Muscle of leg (tissue), 3 donors: ENCODE measurements at regions not wholly inside any gene's neighbourhood (a gene's known extent, or its start where the extent isn't known, plus 50 kb on each side); places are given as distances from the start of the nearest gene placed in this dataset.

Experiments
- DNase-seq: peaks from one replicate; pipeline ENCODE4 v3.0.0; 2013
- H3K27ac ChIP-seq: one replicate; pipeline ENCODE4 v1.5.1; 2013; ENCODE audit warnings: mild to moderate bottlenecking, low read length, control low read depth
- H3K27me3 ChIP-seq: one replicate; pipeline ENCODE4 v1.6.1; 2013; ENCODE audit warnings: low read length; ENCODE audit not compliant: control insufficient read depth, insufficient read depth
- H3K36me3 ChIP-seq: one replicate; pipeline ENCODE4 v1.6.1; 2013; ENCODE audit warnings: low read length; ENCODE audit not compliant: control insufficient read depth, insufficient read depth
- H3K4me1 ChIP-seq: one replicate; pipeline ENCODE4 v1.6.1; 2013; ENCODE audit warnings: low read length; ENCODE audit not compliant: control insufficient read depth, insufficient read depth
- H3K4me3 ChIP-seq: one replicate; pipeline ENCODE4 v1.5.1; 2013; ENCODE audit warnings: low read length, control low read depth
- H3K9me3 ChIP-seq: replicated peaks from 2 replicates; pipeline ENCODE4 v1.6.1; 2013; ENCODE audit warnings: low read depth, low read length; ENCODE audit not compliant: control insufficient read depth
- WGBS: methylation state at CpG from one replicate; pipeline ENCODE4 v1.1.5; 2013; ENCODE audit warnings: missing lambda C conversion rate; ENCODE audit not compliant: insufficient coverage; 5-methylcytosine and 5-hydroxymethylcytosine counted together

- Histone ChIP-seq H3K36me3 (no peaks in the 10 kb centered on the region), H3K4me1 (no peaks in the 10 kb centered on the region), H3K27me3 (no peaks in the 10 kb centered on the region), H3K4me3 (no peak overlapping the region), H3K27ac (no peak overlapping the region), H3K9me3 (peaks cover 4% of the 10 kb centered on the region)
- no CpG with 5 or more reads among the region's 5 CpGs for WGBS
- DNase-seq = peak; percentile 15
These were observed 59.6 kb upstream of the CDH13 start for GRCh38 chr16:82567175-82567574.

GRCh38 chr16:82563401-82563800, 63.4 kb upstream of the CDH13 start:
- Histone ChIP-seq H3K36me3 (no peaks in the 10 kb centered on the region), H3K9me3 (peaks cover 4% of the 10 kb centered on the region), H3K27ac (no peak overlapping the region), H3K27me3 (no peaks in the 10 kb centered on the region), H3K4me1 (no peaks in the 10 kb centered on the region), H3K4me3 (no peak overlapping the region)
- DNase-seq = no peak
- no CpG with 5 or more reads among the region's 3 CpGs for WGBS

GRCh38 chr16:82562183-82562683, 64.5 kb upstream of the CDH13 start:
- Histone ChIP-seq H3K4me3 (no peak overlapping the region), H3K36me3 (no peaks in the 10 kb centered on the region), H3K27ac (no peak overlapping the region), H3K27me3 (no peaks in the 10 kb centered on the region), H3K4me1 (no peaks in the 10 kb centered on the region), H3K9me3 (peaks cover 4% of the 10 kb centered on the region)
- WGBS = 80% methylated on average over 1 of the region's 4 CpGs
- no peak for DNase-seq

GRCh38 chr16:82560805-82561325, 65.9 kb upstream of the CDH13 start:
- Histone ChIP-seq H3K9me3 (peaks cover 4% of the 10 kb centered on the region), H3K27me3 (no peaks in the 10 kb centered on the region), H3K4me1 (no peaks in the 10 kb centered on the region), H3K4me3 (no peak overlapping the region), H3K36me3 (no peaks in the 10 kb centered on the region), H3K27ac (no peak overlapping the region)
- no peak for DNase-seq
- WGBS = 30% methylated on average over 2 of the region's 7 CpGs

DNA sequence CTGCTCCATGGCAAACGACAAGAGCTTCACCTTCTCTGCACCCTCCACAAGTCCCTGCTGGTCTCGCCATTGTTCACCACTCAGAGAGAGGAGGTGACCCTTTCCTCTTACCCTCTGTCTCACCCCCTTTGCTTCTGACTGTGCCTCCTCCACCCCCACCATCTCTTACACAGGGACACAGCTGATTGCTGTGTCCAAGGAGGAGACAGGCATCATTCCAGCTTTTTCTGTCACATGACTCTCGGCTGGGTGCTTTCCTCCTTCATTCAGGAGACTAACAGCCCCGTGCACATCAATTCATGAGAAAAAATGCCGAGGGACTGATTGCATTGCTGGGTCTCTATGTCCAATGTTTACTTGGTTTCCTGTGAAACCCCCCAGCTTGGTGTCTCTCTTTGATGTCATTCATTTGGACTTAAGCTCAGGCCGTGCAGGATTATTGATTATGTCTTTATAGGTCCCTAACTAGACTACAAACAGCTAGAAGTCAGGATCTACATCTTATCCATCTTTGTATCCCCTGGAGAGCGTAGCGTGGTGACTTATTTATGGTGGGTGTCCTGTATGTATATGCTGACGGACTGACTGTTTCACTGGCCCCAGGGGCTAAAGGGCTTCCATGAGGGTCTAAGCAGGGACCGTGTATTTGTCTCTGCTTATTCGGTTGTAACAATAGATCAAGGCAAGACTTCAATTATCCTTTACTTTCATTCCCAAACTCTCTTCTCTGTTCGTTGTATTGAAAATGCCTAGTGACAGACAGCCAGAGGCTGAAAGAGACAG, 82.2 kb upstream of the CDH13 start:
- DNase-seq = no peak
- Histone ChIP-seq H3K4me3 (no peak overlapping the region), H3K27ac (no peak overlapping the region), H3K36me3 (no peaks in the 10 kb centered on the region), H3K4me1 (peaks cover 4% of the 10 kb centered on the region), H3K27me3 (peaks cover 4% of the 10 kb centered on the region), H3K9me3 (no peaks in the 10 kb centered on the region)
- WGBS = 54% methylated on average over 7 of the region's 12 CpGs

GRCh38 chr16:82542714-82543113, 84.1 kb upstream of the CDH13 start:
- DNase-seq = no peak
- no CpG with 5 or more reads among the region's 1 CpG for WGBS

DNA sequence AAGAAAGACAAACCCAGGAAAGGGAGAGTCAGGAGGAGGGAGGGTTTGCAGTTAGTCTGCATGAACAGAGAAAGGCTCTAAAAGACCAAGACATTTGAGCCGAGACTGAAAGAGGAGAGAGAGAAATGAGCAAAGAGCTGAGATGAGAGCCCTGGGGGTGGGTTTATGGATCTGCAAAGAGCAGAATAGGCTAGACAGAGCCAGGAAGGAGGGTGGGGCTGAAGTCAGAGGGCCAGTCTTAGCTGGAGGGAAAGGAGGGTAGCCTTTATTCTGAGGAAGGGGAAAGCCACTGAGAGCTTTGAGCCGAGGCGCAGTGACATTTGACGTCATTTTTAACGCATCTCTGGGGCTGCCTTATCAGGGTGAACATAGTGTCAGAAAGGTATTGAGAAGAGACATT, 85.7 kb upstream of the CDH13 start:
- WGBS = 25% methylated on average over 1 of the region's 5 CpGs
- DNase-seq = no peak

More at GRCh38 chr16:82542714-82543113, 84.1 kb upstream of the CDH13 start:
- no peak overlapping the region for H3K4me3 ChIP-seq
- peaks cover 4% of the 10 kb centered on the region for H3K27me3 ChIP-seq
- H3K4me1 ChIP-seq = peaks cover 4% of the 10 kb centered on the region
- no peaks in the 10 kb centered on the region for H3K9me3 ChIP-seq
- H3K27ac ChIP-seq = no peak overlapping the region
- no peaks in the 10 kb centered on the region for H3K36me3 ChIP-seq

DNA sequence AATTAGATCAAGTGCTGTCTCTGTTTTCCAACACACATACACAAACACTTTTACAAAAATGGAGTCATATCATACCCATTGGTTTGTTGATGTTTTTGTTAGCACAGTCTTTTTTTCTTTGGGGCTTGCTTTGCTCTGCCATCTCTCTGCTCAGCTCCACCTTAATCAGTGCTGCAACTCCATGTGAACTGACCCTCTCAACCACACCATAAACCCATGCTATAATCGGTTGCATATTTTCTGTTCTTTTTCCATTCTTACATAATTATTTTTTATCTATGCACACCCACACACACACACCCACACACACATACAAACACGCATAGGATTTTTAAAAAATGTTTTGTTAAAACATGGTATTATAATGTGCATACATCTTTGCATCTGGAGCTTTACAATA, 91.0 kb upstream of the CDH13 start:
- no CpG with 5 or more reads among the region's 2 CpGs for WGBS
- H3K27ac ChIP-seq = no peak overlapping the region
- H3K4me3 ChIP-seq = no peak overlapping the region
- no peaks in the 10 kb centered on the region for H3K27me3 ChIP-seq
- no peaks in the 10 kb centered on the region for H3K4me1 ChIP-seq
- no peaks in the 10 kb centered on the region for H3K9me3 ChIP-seq
- H3K36me3 ChIP-seq = no peaks in the 10 kb centered on the region
- no peak for DNase-seq

More for the DNA sequence above, 85.7 kb upstream of the CDH13 start:
- H3K27ac ChIP-seq = no peak overlapping the region
- H3K27me3 ChIP-seq = peaks cover 4% of the 10 kb centered on the region
- H3K4me3 ChIP-seq = no peak overlapping the region
- H3K4me1 ChIP-seq = peaks cover 4% of the 10 kb centered on the region
- no peaks in the 10 kb centered on the region for H3K9me3 ChIP-seq
- H3K36me3 ChIP-seq = no peaks in the 10 kb centered on the region

- H3K4me3 ChIP-seq = no peak overlapping the region
- H3K27me3 ChIP-seq = no peaks in the 10 kb centered on the region
- no peaks in the 10 kb centered on the region for H3K4me1 ChIP-seq
- 80% methylated on average over 1 of the region's 4 CpGs for WGBS
- DNase-seq = no peak
- H3K27ac ChIP-seq = no peak overlapping the region
- no peaks in the 10 kb centered on the region for H3K9me3 ChIP-seq
- no peaks in the 10 kb centered on the region for H3K36me3 ChIP-seq
These were observed 91.5 kb upstream of the CDH13 start for GRCh38 chr16:82535262-82535661.

- H3K4me1 ChIP-seq = no peaks in the 10 kb centered on the region
- no peaks in the 10 kb centered on the region for H3K9me3 ChIP-seq
- no peak overlapping the region for H3K27ac ChIP-seq
- no peak for DNase-seq
- no peak overlapping the region for H3K4me3 ChIP-seq
- no CpG with 5 or more reads among the region's 4 CpGs for WGBS
- H3K36me3 ChIP-seq = no peaks in the 10 kb centered on the region
- peaks cover under 1% of the 10 kb centered on the region for H3K27me3 ChIP-seq
These were observed 93.6 kb upstream of the CDH13 start for GRCh38 chr16:82533189-82533588.
